HK-2 (cell line): ENCODE measurements at regions not wholly inside any gene's neighbourhood (a gene's known extent, or its start where the extent isn't known, plus 50 kb on each side); places are given as distances from the start of the nearest gene placed in this dataset.
"Not testable (repeated sequence)": the region's sequence is repeated elsewhere in the genome, so short reads cannot be mapped to it uniquely, and the experiment has no call there.

ENCODE experiments used
- DNase-seq: peaks from one replicate; pipeline ENCODE4 v3.0.0-alpha.2; 2018; ENCODE audit not compliant: unreplicated experiment

GRCh38 chr9:138213748-138214147 is 336.2 kb downstream of the CACNA1B start:
- not testable (repeated sequence) for DNase-seq

GRCh38 chr9:138214548-138214947 is 337.0 kb downstream of the CACNA1B start:
- DNase-seq: not testable (repeated sequence)

GRCh38 chr9:138215588-138215987 is 338.0 kb downstream of the CACNA1B start:
- not testable (repeated sequence) for DNase-seq

- not testable (repeated sequence) for DNase-seq
Observed at GRCh38 chr9:138216817-138217216, 339.2 kb downstream of the CACNA1B start.

GRCh38 chr9:138217284-138217850 is 339.8 kb downstream of the CACNA1B start:
- DNase-seq: not testable (repeated sequence)

- DNase-seq: not testable (repeated sequence)
Observed at GRCh38 chr9:138219249-138219648, 341.7 kb downstream of the CACNA1B start.

GRCh38 chr9:138221446-138222054 is 344.0 kb downstream of the CACNA1B start:
- DNase-seq: not testable (repeated sequence)

GRCh38 chr9:138237099-138237498 is 359.5 kb downstream of the CACNA1B start:
- DNase-seq: not testable (repeated sequence)

GRCh38 chr9:138282903-138283302 is 405.3 kb downstream of the CACNA1B start:
- DNase-seq: not testable (repeated sequence)
